ENCODE measurements at regions not wholly inside any gene's neighbourhood (a gene's known extent, or its start where the extent isn't known, plus 50 kb on each side); places are given as distances from the start of the nearest gene placed in this dataset.

DNA sequence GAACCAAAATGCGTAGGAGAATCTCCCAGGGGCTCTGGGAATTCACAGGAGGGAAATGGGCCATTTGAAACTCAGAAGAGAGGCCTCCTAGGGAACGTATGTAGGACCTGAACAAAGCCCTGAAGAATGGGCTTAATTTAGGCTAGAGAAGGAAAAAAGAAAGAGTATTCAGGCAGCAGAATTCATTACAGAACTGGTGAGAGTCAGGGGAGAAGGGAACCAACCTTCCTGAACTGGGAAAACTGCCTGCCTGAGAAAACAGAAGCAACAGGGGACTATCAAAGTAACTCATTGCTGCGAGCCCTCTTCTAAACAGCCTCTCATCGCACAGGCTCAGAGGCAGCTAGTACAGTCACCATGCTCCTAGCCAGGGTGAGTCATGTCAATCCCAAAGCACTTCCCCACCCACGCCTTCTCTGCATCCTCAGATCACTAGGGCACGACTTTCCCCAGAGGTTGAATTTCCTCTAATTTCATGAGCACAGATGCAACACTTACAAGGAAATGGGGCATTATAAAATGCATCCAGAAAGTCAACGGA is 98.1 kb downstream of the ADSS2 start:
- DNase-seq (peak; percentile 57 to 69), ATAC-seq (peak; percentile 46 to 84 (median 76))
- Histone ChIP-seq H3K27ac (peak overlapping the region; percentile 50), H3K9me3 (no peaks in the 10 kb centered on the region), H3K4me1 (no peaks in the 10 kb centered on the region), H3K36me3 (ENCODE audit: insufficient read depth in 1 of 2, low read depth in 1 of 2) (no peaks in the 10 kb centered on the region), H3K4me3 (no peak overlapping the region), H3K27me3 (ENCODE audit: insufficient read depth in 3 of 3, low read length in 2 of 3) (no peaks in the 10 kb centered on the region)
- TF ChIP-seq, protein P1, sequence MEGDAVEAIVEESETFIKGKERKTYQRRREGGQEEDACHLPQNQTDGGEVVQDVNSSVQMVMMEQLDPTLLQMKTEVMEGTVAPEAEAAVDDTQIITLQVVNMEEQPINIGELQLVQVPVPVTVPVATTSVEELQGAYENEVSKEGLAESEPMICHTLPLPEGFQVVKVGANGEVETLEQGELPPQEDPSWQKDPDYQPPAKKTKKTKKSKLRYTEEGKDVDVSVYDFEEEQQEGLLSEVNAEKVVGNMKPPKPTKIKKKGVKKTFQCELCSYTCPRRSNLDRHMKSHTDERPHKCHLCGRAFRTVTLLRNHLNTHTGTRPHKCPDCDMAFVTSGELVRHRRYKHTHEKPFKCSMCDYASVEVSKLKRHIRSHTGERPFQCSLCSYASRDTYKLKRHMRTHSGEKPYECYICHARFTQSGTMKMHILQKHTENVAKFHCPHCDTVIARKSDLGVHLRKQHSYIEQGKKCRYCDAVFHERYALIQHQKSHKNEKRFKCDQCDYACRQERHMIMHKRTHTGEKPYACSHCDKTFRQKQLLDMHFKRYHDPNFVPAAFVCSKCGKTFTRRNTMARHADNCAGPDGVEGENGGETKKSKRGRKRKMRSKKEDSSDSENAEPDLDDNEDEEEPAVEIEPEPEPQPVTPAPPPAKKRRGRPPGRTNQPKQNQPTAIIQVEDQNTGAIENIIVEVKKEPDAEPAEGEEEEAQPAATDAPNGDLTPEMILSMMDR (IDR thresholded peaks at IDR 0.05), result no peak
- intact Hi-C loops (cut with DNase I), result no loop called here
- WGBS, 3 donors, result 18 to 35% (median 22%) methylated on average over 7 of the region's 7 CpGs

DNA sequence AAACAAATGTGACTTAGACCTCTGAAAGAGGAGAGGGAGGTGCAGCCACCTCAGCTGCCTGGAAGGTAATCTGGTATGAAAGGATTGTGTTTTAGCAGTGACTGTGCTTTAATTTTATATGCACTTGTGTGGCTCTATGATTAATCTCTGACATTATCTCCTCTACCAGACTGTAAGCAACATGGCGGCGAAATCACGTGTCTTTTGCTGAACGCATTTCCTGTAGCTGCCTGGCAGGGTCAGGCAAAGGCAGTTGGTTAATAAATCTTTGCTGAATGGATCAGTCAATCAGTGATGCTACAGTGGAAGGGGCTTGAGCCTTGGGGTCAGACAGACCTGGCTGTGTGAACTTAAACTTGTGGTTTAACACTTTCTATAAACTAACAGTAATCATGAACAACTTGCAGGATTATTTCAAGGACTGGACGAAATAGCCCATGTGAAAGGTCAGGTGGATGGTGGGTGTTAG is 96.9 kb downstream of the ADSS2 start:
- 59 to 71% (median 70%) methylated on average over 5 of the region's 5 CpGs for WGBS, 3 donors
- Histone ChIP-seq H3K27me3 (ENCODE audit: insufficient read depth in 3 of 3, low read length in 2 of 3) (no peaks in the 10 kb centered on the region), H3K4me3 (no peak overlapping the region), H3K9me3 (no peaks in the 10 kb centered on the region), H3K36me3 (ENCODE audit: insufficient read depth in 1 of 2, low read depth in 1 of 2) (no peaks in the 10 kb centered on the region), H3K4me1 (no peaks in the 10 kb centered on the region), H3K27ac (no peak overlapping the region)
- DNase-seq, result no peak
- ATAC-seq, result no peak
- TF ChIP-seq, protein P1 (IDR thresholded peaks at IDR 0.05), result no peak
- intact Hi-C loops (cut with DNase I), result no loop called here

DNA sequence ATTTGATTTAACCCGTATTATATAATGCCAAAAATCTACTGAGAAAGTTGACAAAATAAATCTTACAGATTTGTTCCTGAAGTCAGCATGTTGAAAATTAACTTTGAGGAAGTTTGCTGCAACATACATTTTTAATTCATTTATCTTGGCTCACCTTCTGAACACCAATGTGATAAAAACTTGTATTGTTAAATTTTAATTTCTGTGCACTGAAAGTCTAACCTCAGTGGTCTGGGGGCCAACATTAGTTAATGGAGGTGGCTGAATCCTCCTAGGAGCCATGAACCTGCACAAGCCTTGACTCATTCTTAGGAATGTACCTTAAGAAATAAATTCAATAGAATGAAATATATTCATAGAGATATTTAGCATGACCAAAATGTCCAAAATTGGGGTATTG is 95.3 kb downstream of the ADSS2 start:
- intact Hi-C loops (cut with DNase I), result no loop called here
- H3K4me1 ChIP-seq, result no peaks in the 10 kb centered on the region
- ATAC-seq, result no peak
- no peak for DNase-seq
- TF ChIP-seq, protein P1 (IDR thresholded peaks at IDR 0.05), result no peak
- 91 to 97% (median 92%) methylated on average over 1 of the region's 1 CpG for WGBS, 3 donors
- H3K9me3 ChIP-seq, result no peaks in the 10 kb centered on the region
- H3K27me3 ChIP-seq (ENCODE audit: insufficient read depth in 3 of 3, low read length in 2 of 3), result no peaks in the 10 kb centered on the region
- H3K36me3 ChIP-seq (ENCODE audit: insufficient read depth in 1 of 2, low read depth in 1 of 2), result no peaks in the 10 kb centered on the region
- H3K4me3 ChIP-seq, result no peak overlapping the region
- H3K27ac ChIP-seq, result no peak overlapping the region
